NT2/D1 (cell line): ENCODE measurements at regions not wholly inside any gene's neighbourhood (a gene's known extent, or its start where the extent isn't known, plus 50 kb on each side); places are given as distances from the start of the nearest gene placed in this dataset.

Experiments used
- SUZ12 ChIP-seq: IDR thresholded peaks from 2 replicates; pipeline ENCODE4 v1.6.1; 2011; ENCODE audit not compliant: insufficient read length, insufficient read depth; ENCODE audit errors: extremely low read depth
- YY1 ChIP-seq: IDR thresholded peaks from 2 replicates; pipeline ENCODE4 v1.6.1; 2011; ENCODE audit not compliant: insufficient read length, insufficient read depth
- ZNF274 ChIP-seq: IDR thresholded peaks from 2 replicates; pipeline ENCODE4 v1.6.1; 2011; ENCODE audit warnings: mild to moderate bottlenecking, low read depth, low read length

DNA sequence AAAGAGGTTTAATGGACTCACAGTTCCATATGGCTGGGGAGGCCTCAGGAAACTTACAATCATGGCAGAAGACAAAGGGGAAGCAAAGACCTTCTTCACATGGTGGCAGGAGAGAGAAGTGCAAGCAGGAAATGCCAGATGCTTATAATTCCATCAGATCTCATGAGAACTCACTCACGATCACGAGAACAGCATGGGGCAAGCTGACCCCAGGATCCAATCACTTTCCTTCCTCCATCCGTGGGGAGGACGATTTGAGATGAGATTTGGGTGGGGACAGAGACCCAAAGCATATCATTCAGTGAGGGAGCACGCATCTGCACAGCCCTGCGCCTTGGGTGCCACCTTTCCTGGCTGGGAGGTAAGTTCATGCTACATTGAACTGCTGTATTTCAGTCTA, 234.1 kb upstream of the ATP10A start:
- no peak for TF ChIP-seq ZNF274
- TF ChIP-seq YY1: no peak
- no peak for TF ChIP-seq SUZ12
